GM12865 (cell line): ENCODE measurements at regions not wholly inside any gene's neighbourhood (a gene's known extent, or its start where the extent isn't known, plus 50 kb on each side); places are given as distances from the start of the nearest gene placed in this dataset.

Experiments
- DNase-seq: peaks from one replicate; pipeline ENCODE4 v3.0.0; 2010; ENCODE audit warnings: low read depth
- H3K4me3 ChIP-seq: 2 replicates; pipeline ENCODE4 v1.5.1; 2011; ENCODE audit warnings: mild to moderate bottlenecking, low read depth, low read length, control low read depth
- CTCF ChIP-seq: IDR thresholded peaks from 2 replicates; pipeline ENCODE4 v1.5.1; 2011; ENCODE audit warnings: low read length, control low read depth, low read depth, inconsistent platforms; ENCODE audit not compliant: insufficient read depth; ENCODE audit errors: missing control alignments

- H3K4me3 ChIP-seq = no peak overlapping the region
- no peak for TF ChIP-seq CTCF
- DNase-seq = no peak
These were observed 247.8 kb downstream of the MSRB3 start for GRCh38 chr12:65526311-65526710.

GRCh38 chr12:65528127-65528526, 249.6 kb downstream of the MSRB3 start:
- no peak for TF ChIP-seq CTCF
- no peak overlapping the region for H3K4me3 ChIP-seq
- DNase-seq = no peak

- H3K4me3 ChIP-seq = no peak overlapping the region
- no peak for TF ChIP-seq CTCF
- no peak for DNase-seq
These were observed 250.6 kb downstream of the MSRB3 start for GRCh38 chr12:65529106-65529505.

- DNase-seq = no peak
- no peak overlapping the region for H3K4me3 ChIP-seq
- no peak for TF ChIP-seq CTCF
These were observed 251.4 kb downstream of the MSRB3 start for GRCh38 chr12:65529771-65530435.

GRCh38 chr12:65532162-65532561, 253.7 kb downstream of the MSRB3 start:
- TF ChIP-seq CTCF = no peak
- no peak for DNase-seq
- H3K4me3 ChIP-seq = no peak overlapping the region

GRCh38 chr12:65532764-65533163, 254.3 kb downstream of the MSRB3 start:
- TF ChIP-seq CTCF = no peak
- DNase-seq = no peak
- no peak overlapping the region for H3K4me3 ChIP-seq

- no peak for DNase-seq
These were observed 254.8 kb downstream of the MSRB3 start for GRCh38 chr12:65533177-65533883.

More at GRCh38 chr12:65533177-65533883, 254.8 kb downstream of the MSRB3 start:
- no peak for TF ChIP-seq CTCF
- no peak overlapping the region for H3K4me3 ChIP-seq
